Lung microvascular endothelial cell (primary cell): ENCODE measurements at regions not wholly inside any gene's neighbourhood (a gene's known extent, or its start where the extent isn't known, plus 50 kb on each side); places are given as distances from the start of the nearest gene placed in this dataset.

ENCODE experiments used
- DNase-seq, 2 donors: peaks; one replicate each; pipeline versions ENCODE4 v3.0.0 to v3.0.0-alpha.2; 2010; ENCODE audit warnings: low read depth in 2 of 2

- no peak for DNase-seq
These were observed 281.7 kb upstream of the CD180 start for GRCh38 chr5:67478337-67478736.

- DNase-seq, result no peak
These were observed 280.4 kb upstream of the CD180 start for GRCh38 chr5:67476995-67477394.

GRCh38 chr5:67476531-67476930 lies 279.9 kb upstream of the CD180 start:
- DNase-seq, result no peak

DNA sequence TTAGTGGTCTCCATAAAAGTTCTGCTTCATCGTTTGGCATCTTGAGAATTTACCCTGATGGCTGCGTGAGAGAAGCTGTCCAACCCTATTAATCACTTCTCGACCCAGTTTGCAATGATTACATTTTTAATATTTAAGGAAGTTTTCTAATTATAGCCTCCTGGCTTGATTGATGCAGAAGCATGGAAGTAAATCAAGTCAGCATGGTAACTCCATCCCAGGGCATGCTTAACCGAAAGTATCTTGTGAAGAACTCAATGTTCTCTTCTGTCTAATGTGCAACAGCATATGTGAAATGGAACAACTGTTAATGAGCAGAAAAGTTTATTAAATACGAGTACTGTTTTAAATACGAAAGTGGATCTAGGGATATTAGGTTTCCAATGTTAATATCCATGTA lies 278.9 kb upstream of the CD180 start:
- DNase-seq, result no peak

- no peak for DNase-seq
These were observed 278.1 kb upstream of the CD180 start for GRCh38 chr5:67474597-67475238.

DNA sequence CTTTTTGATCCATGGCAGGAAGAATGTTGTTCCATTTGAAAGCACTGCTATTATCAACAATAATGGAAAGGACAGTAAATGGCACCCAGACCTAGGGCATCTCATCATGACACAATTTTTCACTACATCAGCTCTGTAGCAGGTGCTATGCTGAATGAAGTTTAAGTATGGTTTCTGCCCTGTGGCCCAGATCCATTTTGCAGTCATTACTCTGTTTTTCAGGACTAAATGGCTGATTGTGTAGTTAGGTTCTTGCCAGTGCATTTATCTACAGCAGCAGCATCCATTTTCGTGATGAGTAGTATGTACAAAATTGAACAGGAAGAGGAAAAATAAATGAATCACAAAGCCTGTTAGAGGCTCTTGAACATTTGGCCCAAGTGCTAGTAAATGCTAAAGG lies 270.5 kb upstream of the CD180 start:
- no peak for DNase-seq

DNA sequence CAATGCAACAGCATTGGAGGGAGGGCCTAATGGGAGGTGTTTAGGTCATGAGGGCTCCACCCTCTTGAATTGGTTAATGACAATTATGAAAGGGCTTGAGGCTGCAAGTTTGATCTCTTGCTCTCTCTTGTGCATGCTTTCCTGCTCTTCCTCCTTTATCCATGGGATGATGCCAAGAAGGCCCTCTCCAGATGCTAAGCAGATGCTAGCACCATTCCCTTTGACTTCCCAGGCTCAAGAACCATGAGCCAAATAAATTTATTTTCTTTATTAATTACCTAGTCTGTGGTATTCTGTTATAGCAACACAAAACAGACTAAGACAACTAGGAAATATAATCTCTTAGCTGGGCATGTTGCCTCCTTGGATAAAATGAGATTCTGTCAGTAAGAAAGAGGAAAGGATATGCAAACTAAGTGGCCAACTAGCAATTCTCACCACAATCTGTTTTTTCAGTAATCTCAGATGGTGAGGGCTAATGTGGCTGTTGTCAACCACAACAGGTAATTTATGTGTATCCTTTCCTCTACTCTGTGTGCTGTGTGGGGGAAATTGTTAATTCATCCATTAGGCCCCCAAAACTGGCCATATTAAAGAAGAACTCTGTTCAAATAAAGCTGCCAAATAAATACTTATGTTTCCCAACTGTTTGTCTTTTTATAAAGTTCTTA lies 269.1 kb upstream of the CD180 start:
- no peak for DNase-seq

- no peak for DNase-seq
These were observed 265.5 kb upstream of the CD180 start for GRCh38 chr5:67462147-67462546.

- DNase-seq, result no peak
These were observed 262.7 kb upstream of the CD180 start for GRCh38 chr5:67459253-67459652.

DNA sequence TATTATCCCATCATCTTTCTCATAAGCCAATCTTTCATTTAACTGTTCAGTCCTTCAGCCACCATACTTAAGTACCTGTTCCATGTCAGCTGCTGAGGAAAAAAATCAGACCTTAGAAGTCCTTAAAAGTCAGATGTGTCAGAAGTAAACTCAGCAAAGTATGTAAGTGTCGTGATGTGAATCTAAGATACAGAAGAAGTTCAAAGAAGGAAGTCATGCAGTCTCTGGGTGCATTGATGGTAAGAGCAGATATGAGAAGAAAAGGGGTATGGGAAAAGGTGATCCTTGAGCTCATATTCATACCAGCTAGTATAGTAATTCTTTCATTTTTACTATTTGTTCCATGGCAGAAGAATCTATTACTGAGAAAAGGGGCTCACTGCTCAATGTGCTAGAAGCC lies 259.4 kb upstream of the CD180 start:
- DNase-seq, result no peak

GRCh38 chr5:67454957-67455561 lies 258.5 kb upstream of the CD180 start:
- no peak for DNase-seq

GRCh38 chr5:67453111-67453905 lies 256.7 kb upstream of the CD180 start:
- DNase-seq, result peak in 1 of 2 donors; percentile 6

DNA sequence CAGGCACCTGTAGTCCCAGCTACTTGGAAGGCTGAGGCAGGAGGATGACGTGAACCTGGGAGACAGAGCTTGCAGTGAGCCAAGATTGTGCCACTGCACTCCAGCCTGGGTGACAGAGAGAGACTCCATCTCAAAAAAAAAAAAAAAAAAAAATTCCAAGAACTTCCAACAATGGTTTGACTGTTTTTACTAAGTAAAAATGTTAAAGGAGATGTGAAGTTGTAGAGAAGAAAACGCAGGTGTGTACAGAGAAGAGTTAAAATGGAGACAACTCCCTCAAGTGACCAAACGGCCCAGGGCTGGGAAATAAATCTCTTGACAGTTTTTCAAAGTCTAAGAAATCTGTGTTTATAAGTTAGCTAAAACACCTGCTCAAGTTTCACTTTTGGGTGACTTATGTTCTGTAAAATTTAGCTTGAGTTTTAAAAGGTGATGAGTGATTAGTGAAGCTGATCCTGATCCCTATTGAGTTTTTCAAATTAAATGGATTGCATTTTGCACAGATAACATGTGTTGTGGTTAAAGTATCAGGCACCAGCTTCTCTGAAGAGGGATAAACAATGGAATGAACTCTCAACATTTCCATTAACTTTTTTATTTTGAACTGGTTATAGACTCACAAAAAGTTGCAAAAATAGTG lies 255.2 kb upstream of the CD180 start:
- no peak for DNase-seq

DNA sequence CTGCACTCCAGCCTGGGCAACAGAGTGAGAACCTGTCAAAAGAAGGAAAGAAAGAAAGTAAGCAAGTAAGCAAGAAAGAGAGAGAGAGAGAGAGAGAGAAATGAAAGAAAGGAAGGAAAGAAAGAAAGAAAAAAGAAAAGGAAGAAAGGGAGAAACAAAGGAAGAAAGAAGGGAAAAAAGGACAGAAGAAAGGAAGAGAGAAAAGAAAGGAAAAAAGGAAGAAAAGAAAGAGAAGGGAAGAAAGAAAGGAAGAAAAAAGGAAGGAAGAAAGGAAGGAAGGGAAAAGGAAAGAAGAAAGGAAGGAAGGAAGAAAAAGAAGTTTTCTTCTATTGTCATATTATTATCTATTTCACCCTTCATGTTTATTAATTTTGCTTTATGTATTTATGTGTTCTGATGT lies 251.1 kb upstream of the CD180 start:
- no peak for DNase-seq

- DNase-seq, result peak; percentile 30 to 66
These were observed 241.6 kb upstream of the CD180 start for GRCh38 chr5:67437905-67438845.

DNA sequence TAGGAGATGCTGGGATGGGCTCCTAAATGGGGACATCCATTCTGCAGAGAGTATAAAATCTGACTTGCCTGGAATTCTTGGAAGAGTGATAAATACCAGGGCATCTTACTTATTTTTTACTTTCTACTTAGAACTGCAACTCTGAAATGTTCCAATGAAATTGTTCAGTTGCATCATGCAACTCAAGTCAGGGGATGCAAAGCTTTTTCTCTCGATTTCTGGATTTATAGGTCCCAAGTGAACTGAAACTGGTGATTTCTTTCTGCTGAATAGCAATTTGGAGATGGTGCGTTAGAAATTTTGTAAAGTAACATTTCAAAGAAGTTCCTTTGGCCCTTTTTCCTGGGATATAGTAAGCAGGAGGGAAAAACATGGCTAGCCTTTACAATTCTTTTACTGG lies 238.4 kb upstream of the CD180 start:
- DNase-seq, result no peak

DNA sequence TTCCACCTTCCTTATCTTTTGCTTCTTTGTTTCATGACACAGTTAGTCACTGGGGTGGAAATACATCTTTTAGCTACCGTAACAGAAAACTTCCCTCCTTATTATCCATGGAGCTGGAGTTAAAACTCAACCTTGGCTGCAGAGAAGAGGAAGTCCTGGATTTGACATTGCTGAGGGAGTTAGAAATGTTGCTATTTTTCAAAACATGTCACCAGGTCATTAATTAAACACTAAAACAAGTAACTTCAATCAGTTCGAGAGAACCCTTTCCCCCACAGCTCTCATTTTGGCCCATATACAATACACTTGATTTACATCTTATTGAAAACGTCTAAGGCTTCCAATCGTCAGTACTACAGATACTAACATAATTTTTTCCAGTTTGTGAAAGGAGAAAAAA lies 237.9 kb upstream of the CD180 start:
- DNase-seq, result no peak

DNA sequence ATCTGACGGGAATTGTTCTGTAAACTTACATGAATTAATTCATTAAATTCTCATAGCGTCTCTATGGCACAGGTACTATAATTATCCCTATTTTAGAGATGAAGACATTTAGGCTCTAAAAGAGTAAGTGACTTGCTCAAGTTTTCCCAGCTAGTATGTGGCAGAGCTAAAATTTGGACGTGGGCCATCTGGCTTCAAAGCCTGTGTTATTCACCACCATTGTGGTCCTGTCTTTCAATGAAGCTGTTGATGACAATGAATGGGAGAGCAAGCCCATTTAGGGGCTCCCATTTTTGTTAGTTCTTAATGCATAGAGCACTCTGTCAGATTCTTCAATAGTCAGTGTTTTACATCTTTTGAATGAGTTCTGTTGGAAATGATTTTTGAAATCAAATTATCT lies 236.0 kb upstream of the CD180 start:
- peak in 1 of 2 donors; percentile 62 for DNase-seq

GRCh38 chr5:67431191-67431590 lies 234.6 kb upstream of the CD180 start:
- DNase-seq, result peak in 1 of 2 donors; percentile 52

GRCh38 chr5:67427850-67428298 lies 231.3 kb upstream of the CD180 start:
- no peak for DNase-seq
